Tibial nerve (tissue), 3 donors: ENCODE measurements at regions not wholly inside any gene's neighbourhood (a gene's known extent, or its start where the extent isn't known, plus 50 kb on each side); places are given as distances from the start of the nearest gene placed in this dataset.

ENCODE experiments used
- CTCF ChIP-seq, 5 experiments: fragments of 200-600 bp in 3 of 5; fragments of 450-650 bp in 2 of 5; sonication (generic) in 3 of 5; IDR thresholded peaks; one replicate each; pipeline ENCODE4 v1.5.1; 2016 to 2019; ENCODE audit warnings: antibody characterized with exemption in 5 of 5, mild to moderate bottlenecking in 3 of 5, moderate library complexity in 2 of 5
- POLR2A ChIP-seq, 2 donors: fragments of 450-650 bp; IDR thresholded peaks; one replicate each; pipeline ENCODE4 v1.6.1; 2017; ENCODE audit warnings: antibody characterized with exemption in 2 of 2, mild to moderate bottlenecking in 2 of 2, moderate library complexity in 2 of 2

- TF ChIP-seq POLR2A (IDR thresholded peaks at IDR 0.05) (no peak), CTCF (IDR thresholded peaks at IDR 0.05) (no peak)
Measured at GRCh38 chr12:97408363-97408762, 54.2 kb upstream of the RMST start.
